B cell (primary cell): ENCODE measurements at regions not wholly inside any gene's neighbourhood (a gene's known extent, or its start where the extent isn't known, plus 50 kb on each side); places are given as distances from the start of the nearest gene placed in this dataset.

Source experiments
- ATAC-seq: fragments of 200-7000 bp; cut with Tn5 transposase; one replicate; pipeline ENCODE4 v1.10.0; 2021; ENCODE audit warnings: low read depth, mild to moderate bottlenecking, moderate number of reproducible peaks, moderate library complexity
- CTCF ChIA-PET: fragments of 350-600 bp; sonication (Branson Sonifier 250); formaldehyde crosslinking; loops from one replicate; lab custom pipeline; 2021; ENCODE audit warnings: antibody characterized with exemption, inconsistent platforms; lab: Charles Lee
- POLR2A ChIA-PET: fragments of 350-600 bp; sonication (Branson Sonifier 250); formaldehyde crosslinking; loops from one replicate; lab custom pipeline; 2021; ENCODE audit warnings: antibody characterized with exemption; lab: Charles Lee
- DNase-seq: peaks from one replicate; pipeline ENCODE4 v3.0.0; 2013
- H2AFZ ChIP-seq: 2 replicates; pipeline ENCODE4 v1.6.1; 2012; ENCODE audit warnings: mild to moderate bottlenecking, low read depth, low read length; ENCODE audit not compliant: insufficient read depth, poor library complexity, severe bottlenecking
- H3K27ac ChIP-seq, 2 donors: 1 replicate in 1 of 2; 2 replicates in 1 of 2; pipeline ENCODE4 v1.5.1; 2012 to 2013; ENCODE audit warnings: low read length in 2 of 2, mild to moderate bottlenecking in 2 of 2, moderate library complexity in 1 of 2
- H3K27me3 ChIP-seq, 4 experiments: fragments of 200-600 bp in 1 of 4; sonication (generic) in 1 of 4; replicated peaks in 1 of 4; 1 replicate in 2 of 4; 2 replicates in 2 of 4; pipeline versions ENCODE4 v1.6.1 to v1.7.0; 2013 to 2016; ENCODE audit warnings: low read length in 3 of 4, mild to moderate bottlenecking in 2 of 4, mixed read lengths in 1 of 4, moderate library complexity in 1 of 4; ENCODE audit not compliant: insufficient read depth in 4 of 4, control insufficient read depth in 3 of 4; ENCODE audit errors: control extremely low read depth in 1 of 4
- H3K36me3 ChIP-seq, 2 experiments: replicated peaks in 1 of 2; 1 replicate in 1 of 2; 2 replicates in 1 of 2; pipeline versions ENCODE4 v1.6.1 to v1.7.1; 2013; ENCODE audit warnings: low read length in 1 of 2; ENCODE audit not compliant: insufficient read depth in 2 of 2, control insufficient read depth in 1 of 2; ENCODE audit errors: control extremely low read depth in 1 of 2, extremely low read depth in 1 of 2
- H3K4me1 ChIP-seq, 2 donors: fragments of 200-600 bp in 1 of 2; sonication (generic) in 1 of 2; 1 replicate in 1 of 2; 2 replicates in 1 of 2; pipeline versions ENCODE4 v1.5.1 to v1.6.1; 2013 to 2017; ENCODE audit warnings: low read length in 2 of 2; ENCODE audit not compliant: control insufficient read depth in 2 of 2, insufficient read depth in 2 of 2
- H3K4me2 ChIP-seq: replicated peaks from 2 replicates; pipeline ENCODE3; 2012; ENCODE audit warnings: mild to moderate bottlenecking, low read depth, low read length; ENCODE audit not compliant: poor library complexity, severe bottlenecking
- H3K4me3 ChIP-seq, 5 experiments: fragments of 200-600 bp in 1 of 5; sonication (generic) in 1 of 5; 1 replicate in 3 of 5; 2 replicates in 2 of 5; pipeline versions ENCODE4 v1.5.1 to v1.7.0; 2011 to 2016; ENCODE audit warnings: low read length in 4 of 5, mild to moderate bottlenecking in 4 of 5, low read depth in 2 of 5, control low read depth in 1 of 5, moderate library complexity in 1 of 5; ENCODE audit not compliant: insufficient read depth in 1 of 5; ENCODE audit errors: control extremely low read depth in 1 of 5, extremely low read depth in 1 of 5
- H3K79me2 ChIP-seq: fragments of 200-600 bp; sonication (generic); one replicate; pipeline ENCODE4 v1.6.0; 2016; ENCODE audit warnings: low read length; ENCODE audit not compliant: control insufficient read depth, insufficient read depth
- H3K9ac ChIP-seq: fragments of 200-600 bp; sonication (generic); 2 replicates; pipeline ENCODE4 v1.6.1; 2017; ENCODE audit warnings: mild to moderate bottlenecking, low read length, moderate library complexity
- H3K9me3 ChIP-seq, 3 donors: one replicate each; pipeline versions ENCODE4 v1.6.1 to v1.7.1; 2013; ENCODE audit warnings: low read length in 2 of 3; ENCODE audit not compliant: control insufficient read depth in 2 of 3, insufficient read depth in 1 of 3; ENCODE audit errors: control extremely low read depth in 1 of 3
- H4K20me1 ChIP-seq: 2 replicates; pipeline ENCODE4 v1.6.0; 2012; ENCODE audit warnings: mild to moderate bottlenecking, low read length; ENCODE audit not compliant: insufficient read depth, control insufficient read depth, poor library complexity, severe bottlenecking
- H3K27ac Mint-ChIP-seq: one replicate; pipeline ENCODE4 v1.8.0; 2021; ENCODE audit warnings: mixed read lengths
- H3K27me3 Mint-ChIP-seq: one replicate; pipeline ENCODE4 v1.8.0; 2021; ENCODE audit warnings: mixed read lengths
- H3K4me1 Mint-ChIP-seq: one replicate; pipeline ENCODE4 v1.8.0; 2021; ENCODE audit warnings: mixed read lengths
- H3K4me3 Mint-ChIP-seq: one replicate; pipeline ENCODE4 v1.8.0; 2021; ENCODE audit warnings: mixed read lengths
- H3K9me3 Mint-ChIP-seq: one replicate; pipeline ENCODE4 v1.8.0; 2022; ENCODE audit warnings: mixed read lengths; ENCODE audit not compliant: insufficient read depth
- CTCF ChIP-seq: fragments of 200-600 bp; IDR thresholded peaks from one replicate; pipeline ENCODE4 v1.8.0; 2022; ENCODE audit warnings: antibody characterized with exemption, mild to moderate bottlenecking
- EZH2 ChIP-seq: IDR thresholded peaks from 2 replicates; pipeline ENCODE4 v1.6.1; 2012; ENCODE audit warnings: borderline replicate concordance, low read depth, mild to moderate bottlenecking, moderate library complexity, low read length; ENCODE audit not compliant: insufficient read depth, poor library complexity, severe bottlenecking
- WGBS: methylation state at CpG from one replicate; pipeline ENCODE4 v1.1.5; 2013; ENCODE audit warnings: missing lambda C conversion rate; ENCODE audit not compliant: insufficient coverage; 5-methylcytosine and 5-hydroxymethylcytosine counted together
- intact Hi-C: fragments of 100-400 bp; cut with micrococcal nuclease; formaldehyde crosslinking; loops from one replicate; pipeline ENCODE4 v1.10.0; 2022

GRCh38 chr2:182594286-182594685, 121.8 kb upstream of the DNAJC10 start:
- no peaks in the 10 kb centered on the region for H3K79me2 ChIP-seq
- H3K4me1 Mint-ChIP-seq = no peaks in the 10 kb centered on the region
- no peak for DNase-seq
- no peak overlapping the region for H3K4me3 Mint-ChIP-seq
- no peak overlapping the region for H3K9ac ChIP-seq
- peaks cover 6% of the 10 kb centered on the region for H3K27me3 Mint-ChIP-seq
- no peak overlapping the region for H3K27ac Mint-ChIP-seq
- H2AFZ ChIP-seq = no peak overlapping the region
- H3K9me3 Mint-ChIP-seq = no peaks in the 10 kb centered on the region
- ChIA-PET POLR2A (no interaction called here), CTCF (no interaction called here)
- no peak overlapping the region for H3K4me2 ChIP-seq
- peaks cover 0 to 1% (median 0%) of the 10 kb centered on the region in 3 donors for H3K9me3 ChIP-seq
- H4K20me1 ChIP-seq = no peaks in the 10 kb centered on the region
- TF ChIP-seq EZH2 (no peak), CTCF (no peak)
- intact Hi-C loops = no loop called here
- H3K4me1 ChIP-seq = no peaks in the 10 kb centered on the region
- no peak overlapping the region for H3K27ac ChIP-seq
- no peaks in the 10 kb centered on the region for H3K36me3 ChIP-seq
- H3K4me3 ChIP-seq = no peak overlapping the region
- no peak for ATAC-seq
- H3K27me3 ChIP-seq = no peaks in the 10 kb centered on the region
- WGBS = no CpG with 5 or more reads among the region's 1 CpG

GRCh38 chr2:182595650-182596049, 120.4 kb upstream of the DNAJC10 start:
- Histone ChIP-seq H3K4me3 (no peak overlapping the region), H3K4me1 (no peaks in the 10 kb centered on the region), H3K9ac (no peak overlapping the region), H3K9me3 (peaks cover 0 to 1% (median 0%) of the 10 kb centered on the region in 3 donors), H2AFZ (no peak overlapping the region), H4K20me1 (no peaks in the 10 kb centered on the region), H3K79me2 (no peaks in the 10 kb centered on the region), H3K27me3 (no peaks in the 10 kb centered on the region), H3K4me2 (no peak overlapping the region), H3K27ac (no peak overlapping the region), H3K36me3 (no peaks in the 10 kb centered on the region)
- intact Hi-C loops = no loop called here
- TF ChIP-seq CTCF = no peak
- no peak for TF ChIP-seq EZH2
- Mint-ChIP-seq H3K4me3 (no peak overlapping the region), H3K4me1 (no peaks in the 10 kb centered on the region), H3K27ac (no peak overlapping the region), H3K9me3 (no peaks in the 10 kb centered on the region), H3K27me3 (peaks cover 6% of the 10 kb centered on the region)
- ChIA-PET POLR2A (no interaction called here), CTCF (interaction anchor here (0.6 kb wide), 1 partner anchor 1367 kb away, joined by 3 read pairs; no protein-coding TSS in a partner anchor)
- no peak for DNase-seq
- no peak for ATAC-seq
- WGBS = no CpG with 5 or more reads among the region's 2 CpGs
